ENCODE measurements at regions not wholly inside any gene's neighbourhood (a gene's known extent, or its start where the extent isn't known, plus 50 kb on each side); places are given as distances from the start of the nearest gene placed in this dataset.

GRCh38 chr10:84077768-84078167 lies 61.5 kb upstream of the GHITM start:
- H3K36me3 ChIP-seq (ENCODE audit: low read length) = no peaks in the 10 kb centered on the region
- no peaks in the 10 kb centered on the region for H3K9me3 ChIP-seq (ENCODE audit: insufficient read depth, low read length)
- no peak overlapping the region for H3K27ac ChIP-seq (ENCODE audit: low read depth, low read length)
- H3K4me3 ChIP-seq (ENCODE audit: insufficient read depth, low read length, poor library complexity, severe bottlenecking) = no peak overlapping the region
- no peaks in the 10 kb centered on the region for H4K20me1 ChIP-seq (ENCODE audit: low read depth, low read length)
- no peak for TF ChIP-seq EZH2phosphoT487 (conservative IDR thresholded peaks at IDR 0.05; ENCODE audit: low read length)
- TF ChIP-seq, protein P1, sequence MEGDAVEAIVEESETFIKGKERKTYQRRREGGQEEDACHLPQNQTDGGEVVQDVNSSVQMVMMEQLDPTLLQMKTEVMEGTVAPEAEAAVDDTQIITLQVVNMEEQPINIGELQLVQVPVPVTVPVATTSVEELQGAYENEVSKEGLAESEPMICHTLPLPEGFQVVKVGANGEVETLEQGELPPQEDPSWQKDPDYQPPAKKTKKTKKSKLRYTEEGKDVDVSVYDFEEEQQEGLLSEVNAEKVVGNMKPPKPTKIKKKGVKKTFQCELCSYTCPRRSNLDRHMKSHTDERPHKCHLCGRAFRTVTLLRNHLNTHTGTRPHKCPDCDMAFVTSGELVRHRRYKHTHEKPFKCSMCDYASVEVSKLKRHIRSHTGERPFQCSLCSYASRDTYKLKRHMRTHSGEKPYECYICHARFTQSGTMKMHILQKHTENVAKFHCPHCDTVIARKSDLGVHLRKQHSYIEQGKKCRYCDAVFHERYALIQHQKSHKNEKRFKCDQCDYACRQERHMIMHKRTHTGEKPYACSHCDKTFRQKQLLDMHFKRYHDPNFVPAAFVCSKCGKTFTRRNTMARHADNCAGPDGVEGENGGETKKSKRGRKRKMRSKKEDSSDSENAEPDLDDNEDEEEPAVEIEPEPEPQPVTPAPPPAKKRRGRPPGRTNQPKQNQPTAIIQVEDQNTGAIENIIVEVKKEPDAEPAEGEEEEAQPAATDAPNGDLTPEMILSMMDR (IDR thresholded peaks at IDR 0.05; ENCODE audit: insufficient read depth, low read length, poor library complexity, severe bottlenecking) = no peak
- no peak overlapping the region for H3K9ac ChIP-seq (ENCODE audit: low read length)
- H3K4me2 ChIP-seq (ENCODE audit: low read depth, low read length, poor library complexity, severe bottlenecking) = no peak overlapping the region
- H3K9me2 ChIP-seq (replicated peaks; ENCODE audit: insufficient read depth, low read length) = no peaks in the 10 kb centered on the region
- no peaks in the 10 kb centered on the region for H3K27me3 ChIP-seq (ENCODE audit: low read length)
- H3F3A ChIP-seq (ENCODE audit: insufficient read depth) = no peaks in the 10 kb centered on the region
- H2AFZ ChIP-seq (ENCODE audit: low read depth, low read length, severe bottlenecking) = no peak overlapping the region
- H3K79me2 ChIP-seq (ENCODE audit: insufficient read depth, low read length) = no peaks in the 10 kb centered on the region

GRCh38 chr10:84078771-84079170 lies 60.5 kb upstream of the GHITM start:
- H3K4me2 ChIP-seq (ENCODE audit: low read depth, low read length, poor library complexity, severe bottlenecking) = no peak overlapping the region
- H3K9me3 ChIP-seq (ENCODE audit: insufficient read depth, low read length) = no peaks in the 10 kb centered on the region
- H3K4me3 ChIP-seq (ENCODE audit: insufficient read depth, low read length, poor library complexity, severe bottlenecking) = no peak overlapping the region
- H3K9ac ChIP-seq (ENCODE audit: low read length) = no peak overlapping the region
- H2AFZ ChIP-seq (ENCODE audit: low read depth, low read length, severe bottlenecking) = no peak overlapping the region
- H3K27ac ChIP-seq (ENCODE audit: low read depth, low read length) = no peak overlapping the region
- H3K79me2 ChIP-seq (ENCODE audit: insufficient read depth, low read length) = no peaks in the 10 kb centered on the region
- no peaks in the 10 kb centered on the region for H3K9me2 ChIP-seq (replicated peaks; ENCODE audit: insufficient read depth, low read length)
- H3K27me3 ChIP-seq (ENCODE audit: low read length) = no peaks in the 10 kb centered on the region
- no peaks in the 10 kb centered on the region for H4K20me1 ChIP-seq (ENCODE audit: low read depth, low read length)
- H3K36me3 ChIP-seq (ENCODE audit: low read length) = no peaks in the 10 kb centered on the region
- H3F3A ChIP-seq (ENCODE audit: insufficient read depth) = no peaks in the 10 kb centered on the region
- TF ChIP-seq, protein P1 (IDR thresholded peaks at IDR 0.05; ENCODE audit: insufficient read depth, low read length, poor library complexity, severe bottlenecking) = no peak
- TF ChIP-seq EZH2phosphoT487 (conservative IDR thresholded peaks at IDR 0.05; ENCODE audit: low read length) = no peak

DNA sequence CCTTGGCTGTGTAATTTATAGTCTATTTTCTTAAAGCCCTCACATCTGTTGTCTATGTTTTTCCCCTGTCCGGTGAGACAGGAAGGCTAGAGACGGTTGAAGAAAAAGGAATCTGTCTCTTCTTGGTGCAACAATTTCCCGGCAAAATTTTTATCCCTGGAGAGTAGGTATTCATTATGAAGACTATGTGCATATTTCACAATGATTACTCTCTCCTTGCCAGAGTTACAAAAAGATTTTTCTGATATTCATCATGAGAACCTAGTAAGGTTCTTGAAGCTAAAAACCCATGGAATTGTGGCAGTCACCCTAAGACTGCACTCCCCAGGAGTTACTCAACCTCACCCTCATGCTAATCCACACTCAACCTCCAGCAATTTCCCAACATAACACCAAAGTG lies 55.0 kb upstream of the GHITM start:
- Histone ChIP-seq H4K20me1 (ENCODE audit: low read depth, low read length) (no peaks in the 10 kb centered on the region), H3F3A (ENCODE audit: insufficient read depth) (no peaks in the 10 kb centered on the region), H3K4me2 (ENCODE audit: low read depth, low read length, poor library complexity, severe bottlenecking) (no peak overlapping the region), H3K9me3 (ENCODE audit: insufficient read depth, low read length) (0 out of 2 replicates have a peak, but pooled peaks cover 4% of the 10 kb centered on the region), H3K4me3 (ENCODE audit: insufficient read depth, low read length, poor library complexity, severe bottlenecking) (no peak overlapping the region), H3K9ac (ENCODE audit: low read length) (no peak overlapping the region), H3K36me3 (ENCODE audit: low read length) (no peaks in the 10 kb centered on the region), H3K27ac (ENCODE audit: low read depth, low read length) (no peak overlapping the region), H3K9me2 (replicated peaks; ENCODE audit: insufficient read depth, low read length) (no peaks in the 10 kb centered on the region), H3K27me3 (ENCODE audit: low read length) (no peaks in the 10 kb centered on the region), H3K79me2 (ENCODE audit: insufficient read depth, low read length) (no peaks in the 10 kb centered on the region), H2AFZ (ENCODE audit: low read depth, low read length, severe bottlenecking) (no peak overlapping the region)
- TF ChIP-seq EZH2phosphoT487 (conservative IDR thresholded peaks at IDR 0.05; ENCODE audit: low read length) = no peak
- TF ChIP-seq, protein P1 (IDR thresholded peaks at IDR 0.05; ENCODE audit: insufficient read depth, low read length, poor library complexity, severe bottlenecking) = no peak

Data from SU-DHL-6 (cell line).